Fibroblast of gingiva (primary cell): ENCODE measurements at regions not wholly inside any gene's neighbourhood (a gene's known extent, or its start where the extent isn't known, plus 50 kb on each side); places are given as distances from the start of the nearest gene placed in this dataset.
"Not testable (repeated sequence)": the region's sequence is repeated elsewhere in the genome, so short reads cannot be mapped to it uniquely, and the experiment has no call there.

Source experiments
- DNase-seq: peaks from one replicate; pipeline ENCODE4 v3.0.0-alpha.2; 2011; ENCODE audit warnings: low read depth

DNA sequence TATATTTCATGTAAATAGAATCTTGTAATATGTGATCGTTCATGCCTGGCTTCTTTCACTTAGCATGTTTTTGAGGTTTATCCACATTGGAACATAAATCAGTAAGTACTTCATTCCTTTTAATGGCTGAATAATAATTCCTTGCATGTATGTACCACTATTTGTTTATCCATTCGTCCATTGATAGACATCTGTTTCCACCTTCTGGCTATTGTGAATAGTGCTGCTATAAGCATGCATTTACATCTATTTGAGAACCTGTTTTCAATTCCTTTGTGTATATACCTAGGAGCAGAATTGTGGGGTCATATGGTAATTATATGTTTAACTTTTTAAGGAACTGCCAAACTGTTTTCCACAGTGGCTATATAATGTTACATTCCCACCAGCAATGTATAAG is 356.7 kb upstream of the DIPK2B start:
- DNase-seq, result peak; percentile 21

DNA sequence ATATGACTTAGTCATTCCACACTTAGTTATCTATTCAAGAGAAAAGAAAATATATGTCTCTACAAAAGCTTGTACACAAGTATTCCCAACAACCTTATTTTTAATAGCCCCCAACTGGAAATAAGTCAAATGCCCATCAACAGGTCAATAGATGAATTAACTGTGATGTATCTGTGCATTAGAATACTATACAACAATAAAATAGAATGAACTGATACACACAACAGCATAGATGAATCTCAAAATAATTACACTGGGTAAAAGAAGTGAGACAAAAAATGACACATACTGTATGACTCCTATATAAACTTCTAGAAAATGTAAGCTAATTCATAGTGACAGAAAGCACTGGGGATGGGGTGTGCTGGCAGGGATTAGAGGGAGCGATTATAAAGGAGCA is 354.1 kb upstream of the DIPK2B start:
- no peak for DNase-seq

DNA sequence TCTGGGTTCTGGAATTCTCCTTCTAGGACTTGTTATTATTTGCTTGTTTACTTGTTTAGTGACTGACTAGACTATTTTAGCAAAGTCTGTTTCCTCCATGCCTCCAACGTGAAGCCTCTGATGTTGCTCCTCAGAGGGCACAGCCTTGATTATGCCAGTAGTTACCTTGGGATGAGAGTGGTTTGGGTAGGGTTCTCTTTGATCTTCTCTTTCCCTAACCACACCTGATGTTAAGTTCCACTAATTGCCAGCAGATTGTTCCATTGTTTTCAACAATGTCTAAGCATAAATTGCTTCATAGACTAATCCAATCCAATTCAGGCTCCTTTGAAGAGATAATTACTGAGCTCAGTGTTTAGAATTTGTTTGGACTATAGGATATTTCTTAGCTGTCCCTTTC is 352.7 kb upstream of the DIPK2B start:
- no peak for DNase-seq

DNA sequence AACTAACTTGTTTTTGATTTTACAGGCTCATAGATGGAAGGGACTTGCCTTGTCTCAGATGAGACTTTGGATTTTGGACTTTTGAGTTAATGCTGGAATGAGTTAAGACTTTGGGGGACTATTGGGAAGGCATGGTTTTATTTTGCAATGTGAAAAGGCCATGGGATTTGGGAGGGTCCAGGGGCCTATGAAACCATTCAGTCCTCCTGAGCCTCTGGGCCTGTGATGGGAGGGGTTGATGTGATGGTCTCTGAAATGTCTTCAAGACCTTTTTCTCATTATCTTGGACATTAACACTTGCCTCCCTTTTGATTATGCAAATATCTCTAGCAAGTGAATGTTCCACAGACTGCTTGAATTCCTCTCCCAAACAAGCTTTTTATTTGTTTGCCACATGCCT is 346.0 kb upstream of the DIPK2B start:
- not testable (repeated sequence) for DNase-seq

DNA sequence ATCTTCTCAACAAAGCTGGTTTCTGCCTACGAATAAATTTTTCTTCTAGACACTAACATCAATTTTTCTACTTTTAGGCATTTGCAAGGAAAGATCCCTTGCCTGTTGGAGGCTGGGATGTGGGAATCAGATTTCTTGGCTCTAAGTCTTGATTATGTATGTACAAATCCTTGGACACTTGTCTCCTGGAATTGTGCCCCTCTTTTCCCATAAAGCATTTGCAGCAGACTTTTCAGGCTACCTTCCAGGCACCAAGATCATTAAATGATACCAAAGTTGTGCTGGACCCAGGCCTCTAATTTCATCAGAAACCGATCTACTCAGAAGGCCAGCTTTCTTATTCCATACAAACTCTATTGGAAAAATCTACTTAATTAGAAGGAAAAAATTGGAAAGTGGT is 339.5 kb upstream of the DIPK2B start:
- peak; percentile 41 for DNase-seq

DNA sequence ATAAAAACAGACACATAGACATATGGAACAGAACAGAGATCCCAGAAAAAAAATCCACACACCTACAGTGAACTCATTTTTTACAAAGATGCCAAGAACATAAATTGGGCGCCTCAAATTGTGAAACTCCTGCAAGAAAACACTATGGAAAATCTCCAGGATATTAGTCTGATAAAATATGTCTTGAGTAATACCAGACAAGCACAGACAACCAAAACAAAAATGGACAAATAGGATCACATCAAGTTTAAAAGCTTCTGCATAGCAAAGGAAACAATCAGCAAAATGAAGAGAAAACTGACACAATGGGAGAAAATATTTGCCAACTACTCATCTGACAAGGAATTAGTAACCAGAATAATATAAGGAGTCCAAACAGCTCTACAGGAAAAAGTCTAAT is 337.3 kb upstream of the DIPK2B start:
- no peak for DNase-seq

DNA sequence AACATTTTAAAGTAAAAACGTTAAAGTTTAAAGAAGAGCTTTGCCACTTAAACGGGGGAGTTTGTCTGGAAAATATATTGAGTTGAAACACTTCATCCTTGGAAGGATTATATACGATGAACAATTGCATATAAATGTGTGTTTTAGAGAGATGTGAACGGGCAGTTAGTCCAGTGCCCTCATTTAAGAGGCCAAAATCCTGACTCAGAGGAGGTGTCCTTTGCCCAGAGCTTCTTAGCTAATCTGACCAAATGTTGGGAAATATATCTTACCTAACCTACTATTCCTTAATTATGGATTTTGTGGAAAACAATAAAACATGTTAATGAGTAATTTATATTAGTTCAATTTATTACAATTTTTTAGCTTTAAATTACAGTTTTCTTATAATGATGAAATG is 327.2 kb upstream of the DIPK2B start:
- peak; percentile 57 for DNase-seq

DNA sequence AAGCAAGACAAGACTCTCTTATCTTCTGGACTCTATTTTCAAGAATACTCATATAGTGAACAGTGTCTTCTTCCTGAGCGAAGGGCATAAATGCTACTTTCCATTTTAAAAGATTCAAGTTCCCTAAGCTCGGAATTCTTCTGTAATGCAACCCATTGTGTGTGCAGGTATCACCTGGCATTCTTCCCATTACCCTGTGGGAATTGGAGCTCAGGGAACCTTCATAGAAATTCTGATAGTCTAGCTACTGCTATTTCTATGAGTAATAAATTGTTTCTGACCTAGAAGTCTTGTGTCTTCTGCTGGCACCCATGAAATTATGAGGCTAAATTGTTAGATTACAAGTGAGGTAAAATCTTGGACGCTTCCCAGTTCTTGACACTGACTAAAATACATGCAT is 324.1 kb upstream of the DIPK2B start:
- no peak for DNase-seq

DNA sequence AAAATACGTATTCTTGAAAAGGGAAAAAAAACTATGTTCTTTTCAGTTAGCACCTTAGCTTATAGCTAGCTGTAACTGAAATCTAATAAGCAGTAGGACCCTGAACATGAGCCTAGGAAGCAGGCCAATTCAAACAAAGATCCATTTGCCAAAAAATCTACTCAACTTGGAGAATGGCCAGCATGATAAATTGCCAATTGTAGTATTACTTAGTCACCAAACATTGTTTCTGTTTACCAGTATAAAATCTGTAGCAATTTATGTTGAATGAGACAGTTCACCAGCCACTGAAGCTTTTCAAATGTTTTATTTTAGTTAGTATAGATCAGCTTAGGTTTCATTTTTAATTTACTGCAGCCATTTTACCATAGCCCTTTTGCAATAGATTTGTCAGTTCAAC is 323.6 kb upstream of the DIPK2B start:
- DNase-seq, result peak; percentile 72

DNA sequence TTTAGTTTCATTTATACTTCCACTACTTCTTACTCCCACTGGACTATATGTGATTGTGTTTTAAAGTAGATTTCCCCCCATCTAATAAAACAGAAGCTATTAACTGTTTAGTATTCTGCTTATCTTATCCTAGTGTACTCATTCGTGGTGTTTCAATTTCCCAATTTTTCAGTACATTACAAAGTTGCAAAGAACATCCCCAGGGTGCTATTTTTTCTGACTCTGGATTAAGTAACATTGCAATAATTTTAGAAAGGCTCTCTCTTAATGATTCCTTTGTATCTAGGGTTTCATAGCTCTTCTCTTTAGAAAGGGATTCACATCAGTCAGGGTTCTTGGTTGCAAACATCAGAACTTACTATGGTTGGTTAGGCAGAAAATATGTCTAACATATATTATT is 317.9 kb upstream of the DIPK2B start:
- peak; percentile 29 for DNase-seq

DNA sequence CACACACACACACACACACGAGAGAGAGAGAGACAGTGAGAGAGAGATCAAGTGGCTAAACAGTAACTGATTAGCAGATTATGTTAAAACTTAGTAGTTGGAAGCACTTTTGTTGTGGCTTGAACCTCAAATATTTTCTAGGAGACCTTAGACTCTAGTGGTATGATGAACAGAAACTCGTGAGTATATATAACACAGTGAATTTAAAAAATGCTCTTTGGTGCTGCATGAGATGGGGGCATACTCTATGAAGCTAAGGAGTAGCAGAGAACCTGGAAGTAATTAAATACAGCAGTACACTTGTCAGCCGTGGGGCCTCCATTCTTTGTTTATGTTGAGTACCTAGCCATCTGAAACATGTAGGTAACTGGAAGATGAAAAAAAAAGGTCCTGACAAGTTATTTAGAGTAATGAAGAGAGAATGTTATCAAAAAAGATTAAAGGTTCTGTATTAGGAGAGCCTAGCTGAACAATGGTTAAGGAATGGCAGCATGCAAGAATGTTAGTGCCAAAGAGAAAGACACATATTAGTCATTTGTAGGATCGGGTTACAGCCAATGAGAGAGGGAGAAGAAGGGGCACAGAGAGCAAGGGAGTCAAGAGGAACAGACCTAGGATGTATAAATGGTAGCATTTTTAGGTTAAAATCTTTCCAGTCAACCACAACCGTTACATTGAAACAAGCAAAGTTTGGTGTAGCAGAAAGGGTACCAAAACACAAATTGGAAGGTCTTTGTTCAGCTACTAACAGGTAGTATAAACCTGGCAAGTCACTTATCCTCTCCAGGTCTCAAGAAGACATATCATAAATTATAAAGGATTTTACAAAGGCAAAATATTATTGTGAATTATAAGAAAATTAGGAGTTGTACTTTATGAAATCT is 316.7 kb upstream of the DIPK2B start:
- DNase-seq, result peak; percentile 76

DNA sequence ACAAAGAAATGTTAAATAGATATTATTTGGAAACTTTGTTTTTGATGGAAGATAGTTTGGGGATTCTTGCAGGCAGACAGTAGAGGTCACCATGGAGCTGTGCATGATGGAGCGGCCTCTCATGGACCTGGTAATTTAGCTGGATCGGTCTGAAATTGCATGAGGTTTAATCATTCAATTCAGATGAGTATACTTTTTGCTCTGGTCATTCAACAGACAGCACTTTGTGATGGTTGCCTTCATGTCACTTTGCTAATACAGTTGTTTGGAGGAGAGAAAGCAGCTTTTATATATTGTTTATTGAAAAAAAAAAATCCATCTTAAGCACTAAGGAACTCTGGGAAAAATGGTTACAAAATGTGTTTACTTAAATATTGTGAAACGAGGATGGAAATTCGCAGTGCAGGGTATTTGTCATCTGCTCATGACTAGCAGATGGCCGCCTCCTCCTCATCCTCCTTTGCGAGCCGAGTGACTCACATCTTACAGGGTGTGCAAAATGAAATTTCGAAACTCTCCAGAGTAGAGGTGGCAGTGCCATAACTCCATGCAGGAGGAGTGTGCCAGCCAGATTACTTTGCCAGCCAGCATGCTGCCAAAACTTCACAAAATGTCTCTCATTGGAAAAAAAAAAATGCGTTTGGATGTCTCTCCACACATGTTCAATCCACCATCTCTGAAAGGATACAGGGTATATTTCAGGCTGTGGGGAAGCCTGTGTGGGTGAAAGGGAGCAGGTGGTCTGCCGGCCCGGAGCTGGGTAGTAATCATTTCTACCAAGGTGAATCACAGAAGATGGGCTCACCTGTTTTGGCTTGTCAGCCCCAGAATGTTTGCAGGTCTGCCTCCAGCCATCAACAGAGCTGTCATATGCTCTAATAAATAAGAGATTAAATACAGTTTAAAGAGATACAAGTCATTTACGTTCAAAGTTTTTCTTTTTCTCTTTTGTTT is 314.9 kb upstream of the DIPK2B start:
- DNase-seq, result peak; percentile 96

DNA sequence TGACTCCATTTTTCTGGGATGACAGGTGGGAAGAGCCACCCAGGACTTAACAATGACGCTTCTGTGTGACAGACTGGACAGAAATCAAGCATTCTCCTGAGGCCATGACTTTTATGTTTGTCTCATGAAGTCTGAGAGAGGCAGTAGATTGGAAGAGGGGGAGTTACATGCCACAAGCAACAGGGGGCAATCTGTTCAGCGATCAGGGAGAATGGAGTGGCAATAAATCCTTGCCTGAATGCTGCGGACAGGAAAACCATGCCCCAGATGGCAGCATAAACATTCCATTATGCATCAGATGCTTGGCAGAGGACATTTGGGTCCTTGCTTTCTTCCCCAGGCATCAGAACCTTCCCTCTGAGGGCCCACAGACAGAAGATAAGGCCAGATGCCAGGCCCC is 312.4 kb upstream of the DIPK2B start:
- no peak for DNase-seq

DNA sequence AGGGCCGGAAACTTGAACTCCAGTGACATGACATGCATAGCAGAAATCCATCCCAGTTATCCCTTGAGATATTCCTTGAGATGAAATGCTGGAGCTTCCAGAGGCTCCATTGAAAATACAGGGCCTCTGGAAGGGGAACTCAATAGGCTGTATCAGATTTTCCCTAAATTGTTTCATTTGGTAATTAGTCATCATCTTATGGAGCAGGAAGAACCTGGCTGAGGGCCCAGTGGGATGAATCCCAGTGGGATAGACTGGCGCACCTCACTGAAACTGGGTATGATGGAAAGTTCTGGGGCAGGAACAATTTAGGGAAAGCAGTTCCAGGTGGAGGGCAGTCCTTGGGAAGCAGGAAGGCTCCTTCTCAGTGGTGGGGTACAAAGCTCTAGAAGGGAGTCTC is 307.8 kb upstream of the DIPK2B start:
- DNase-seq, result peak; percentile 5

DNA sequence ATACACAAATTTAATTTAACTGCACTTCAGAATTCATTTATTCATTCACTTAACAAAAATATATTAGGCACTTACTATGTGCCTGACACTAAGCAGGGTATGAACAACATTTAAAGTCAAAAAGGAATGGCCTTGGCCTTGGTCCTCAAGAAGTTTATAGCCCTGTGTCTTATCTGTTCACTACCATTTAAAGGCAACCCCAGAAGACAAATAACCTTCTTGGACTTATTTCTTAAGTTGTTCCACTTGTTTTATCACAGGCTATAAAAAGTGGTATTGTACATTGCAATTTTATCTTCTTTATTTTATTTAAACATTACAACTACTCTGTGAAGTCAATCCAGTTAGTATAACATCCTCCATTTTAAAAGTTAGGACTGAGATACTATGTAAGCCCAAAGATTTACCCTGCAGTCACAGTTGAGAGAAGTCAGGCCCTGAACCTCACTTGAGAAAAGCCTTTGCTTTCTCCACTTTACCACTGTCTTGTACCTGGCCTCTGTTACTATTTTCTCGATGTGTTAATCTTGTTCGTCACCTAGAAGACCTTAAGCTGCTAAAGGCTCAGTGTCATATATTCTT is 305.6 kb upstream of the DIPK2B start:
- DNase-seq, result no peak

DNA sequence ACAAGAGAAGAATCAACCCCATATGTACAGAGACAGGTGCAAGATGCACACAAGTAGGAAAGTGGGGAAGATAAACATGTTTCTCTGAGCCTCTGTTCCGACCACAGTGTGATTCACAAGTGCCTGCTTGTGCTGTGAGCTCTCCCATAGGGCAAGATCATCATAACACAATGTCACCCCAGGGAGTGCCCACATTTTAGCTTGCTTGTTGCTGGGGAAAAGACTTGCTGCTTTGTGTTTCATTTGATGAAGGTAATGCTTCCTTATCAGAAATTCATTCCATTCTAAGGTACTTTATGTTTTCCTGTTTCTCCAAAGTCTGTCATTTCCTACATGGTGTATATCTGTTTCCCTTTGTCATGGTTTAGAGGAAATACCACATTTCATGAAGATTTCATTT is 304.5 kb upstream of the DIPK2B start:
- peak; percentile 27 for DNase-seq

DNA sequence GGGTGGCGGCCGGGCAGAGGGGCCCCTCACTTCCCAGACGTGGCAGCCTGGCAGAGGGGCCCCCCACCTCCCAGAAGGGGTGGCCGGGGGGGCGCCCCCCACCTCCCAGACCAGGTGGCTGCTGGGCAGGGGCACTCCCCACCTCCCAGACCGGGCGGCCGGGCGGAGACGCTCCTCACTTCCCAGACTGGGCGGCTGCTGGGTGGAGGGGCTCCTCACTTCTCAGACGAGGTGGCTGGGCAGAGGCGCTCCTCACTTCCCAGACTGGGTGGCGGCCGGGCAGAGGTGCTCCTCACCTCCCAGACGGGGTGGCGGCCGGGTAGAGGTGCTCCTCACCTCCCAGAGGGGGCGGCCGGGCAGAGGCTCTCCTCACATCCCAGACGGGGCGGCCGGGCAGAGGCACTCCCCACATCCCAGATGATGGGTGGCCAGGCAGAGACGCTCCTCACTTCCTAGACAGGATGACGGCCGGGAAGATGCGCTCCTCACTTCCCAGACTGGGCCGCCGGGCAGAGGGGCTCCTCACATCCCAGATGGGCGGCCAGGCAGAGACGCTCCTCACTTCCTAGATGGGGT is 303.2 kb upstream of the DIPK2B start:
- DNase-seq, result not testable (repeated sequence)

DNA sequence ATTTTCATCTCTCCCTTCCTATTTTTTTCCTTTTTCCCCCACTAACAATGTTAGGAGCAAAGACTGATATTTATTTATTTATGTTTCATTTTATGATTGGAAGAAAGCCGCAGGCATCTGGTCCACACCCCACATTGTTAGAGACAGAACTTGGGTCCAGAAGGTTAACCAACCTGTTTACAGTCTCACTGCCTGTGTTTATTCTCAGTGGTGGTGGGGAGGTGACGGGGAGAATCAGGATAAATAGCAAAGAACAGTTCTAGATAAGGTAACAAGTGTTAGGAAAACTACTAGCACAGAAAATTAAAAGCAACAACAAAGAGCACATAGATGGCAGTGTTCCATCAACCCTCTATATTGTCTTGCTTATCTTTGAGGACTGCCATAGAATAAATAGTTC is 301.7 kb upstream of the DIPK2B start:
- DNase-seq, result no peak

DNA sequence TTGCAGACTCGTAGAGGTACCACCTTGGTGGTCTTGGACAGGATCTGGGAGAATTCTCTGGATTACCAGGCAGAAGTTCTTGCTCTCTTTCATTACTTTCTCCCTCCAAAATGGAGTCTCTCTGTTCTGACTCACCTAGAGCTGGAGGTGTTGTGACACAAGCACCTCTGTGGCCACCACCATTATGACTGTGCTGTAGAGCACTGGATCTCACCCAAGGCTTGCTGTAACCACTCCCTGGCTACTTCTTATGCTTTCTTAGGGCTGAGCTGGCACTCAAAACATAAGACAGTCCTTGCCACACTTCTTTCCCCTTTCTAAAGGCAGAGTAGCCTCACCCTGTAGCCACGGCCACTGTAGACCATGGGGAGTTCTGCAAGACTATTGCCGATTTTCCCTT is 296.6 kb upstream of the DIPK2B start:
- peak; percentile 2 for DNase-seq

DNA sequence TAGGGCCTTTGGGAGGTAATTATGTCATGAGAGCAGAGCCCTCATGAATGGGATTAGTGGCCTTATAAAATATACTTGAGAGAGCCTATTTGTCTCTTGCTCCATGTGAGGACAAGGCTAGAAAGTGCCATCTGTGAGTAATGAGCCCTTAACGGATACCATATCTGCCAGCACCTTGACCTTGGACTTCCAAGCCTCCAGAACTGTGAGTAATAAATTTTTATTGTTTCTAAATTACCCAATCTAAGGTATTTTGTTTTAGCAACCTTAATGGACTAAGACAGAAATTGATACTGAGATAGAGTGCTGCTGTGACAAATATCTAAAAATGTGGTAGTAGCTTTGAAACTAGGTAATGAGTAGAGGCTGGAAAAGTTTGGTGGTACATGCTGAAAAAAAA is 285.0 kb upstream of the DIPK2B start:
- DNase-seq, result peak; percentile 29

DNA sequence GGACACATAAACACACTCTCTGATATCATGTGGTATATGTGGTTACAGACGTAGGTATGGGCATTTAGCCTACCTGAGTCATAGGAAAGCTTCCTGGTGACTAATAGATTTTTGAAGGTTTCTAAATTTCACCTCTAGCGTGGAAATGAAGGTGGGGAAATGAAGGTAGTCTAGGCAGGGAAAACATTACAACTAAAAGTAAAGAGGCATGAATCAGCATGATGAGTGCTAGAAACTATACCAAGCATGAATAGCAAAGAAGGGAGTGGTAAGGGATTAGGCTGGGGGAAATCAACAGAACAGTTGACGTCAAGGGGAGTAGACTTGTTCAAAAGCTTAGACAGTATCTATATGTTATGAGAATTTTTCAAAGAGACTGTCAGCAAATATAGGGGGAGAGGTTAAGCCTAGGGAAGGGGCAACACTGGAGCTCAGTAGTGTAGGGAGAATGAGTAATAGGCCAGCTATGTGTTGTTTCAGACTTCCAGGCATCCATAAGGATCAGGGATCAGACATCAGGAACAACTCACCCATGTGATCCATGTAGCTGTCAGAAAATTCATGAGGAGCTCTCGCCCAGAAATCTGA is 279.3 kb upstream of the DIPK2B start:
- DNase-seq, result peak; percentile 62
